Endodermal cell (in vitro differentiated cells): ENCODE measurements at regions not wholly inside any gene's neighbourhood (a gene's known extent, or its start where the extent isn't known, plus 50 kb on each side); places are given as distances from the start of the nearest gene placed in this dataset.

Experiments used
- DNase-seq: peaks from one replicate; pipeline ENCODE4 v3.0.0-alpha.2; 2017
- H3K27ac ChIP-seq: 2 replicates; pipeline ENCODE4 v1.5.1; 2013; ENCODE audit warnings: mild to moderate bottlenecking, low read depth, low read length, moderate library complexity
- H3K27me3 ChIP-seq: 2 replicates; pipeline ENCODE4 v1.6.1; 2013; ENCODE audit warnings: mild to moderate bottlenecking, low read length, moderate library complexity; ENCODE audit not compliant: insufficient read depth, control insufficient read depth, poor library complexity, severe bottlenecking
- H3K36me3 ChIP-seq: 2 replicates; pipeline ENCODE4 v1.7.0; 2013; ENCODE audit warnings: mild to moderate bottlenecking, low read length, moderate library complexity; ENCODE audit not compliant: control insufficient read depth, insufficient read depth
- H3K4me1 ChIP-seq: one replicate; pipeline ENCODE4 v1.7.0; 2013; ENCODE audit warnings: low read length; ENCODE audit not compliant: control insufficient read depth, insufficient read depth
- H3K4me3 ChIP-seq: 2 replicates; pipeline ENCODE4 v1.5.1; 2013; ENCODE audit warnings: mild to moderate bottlenecking, low read length, moderate library complexity
- H3K9ac ChIP-seq: 2 replicates; pipeline ENCODE4 v1.6.1; 2013; ENCODE audit warnings: mild to moderate bottlenecking, low read length, moderate library complexity; ENCODE audit not compliant: poor library complexity, severe bottlenecking; ENCODE audit errors: extremely low read depth
- H3K9me3 ChIP-seq: 2 replicates; pipeline ENCODE4 v1.6.1; 2013; ENCODE audit warnings: mild to moderate bottlenecking, low read length, moderate library complexity; ENCODE audit not compliant: control insufficient read depth
- H3K27ac Mint-ChIP-seq: 2 replicates; pipeline ENCODE4 v1.8.0; 2020; ENCODE audit warnings: mixed read lengths
- H3K27me3 Mint-ChIP-seq: 2 replicates; pipeline ENCODE4 v1.8.0; 2021; ENCODE audit warnings: mild to moderate bottlenecking, mixed read lengths; ENCODE audit not compliant: insufficient read depth
- H3K36me3 Mint-ChIP-seq: 2 replicates; pipeline ENCODE4 v1.8.0; 2020; ENCODE audit warnings: low read depth, mixed read lengths
- H3K4me1 Mint-ChIP-seq: 2 replicates; pipeline ENCODE4 v1.8.0; 2020; ENCODE audit warnings: mixed read lengths
- H3K4me3 Mint-ChIP-seq: 2 replicates; pipeline ENCODE4 v1.8.0; 2020; ENCODE audit warnings: mild to moderate bottlenecking, moderate library complexity, mixed read lengths
- H3K9me3 Mint-ChIP-seq: 2 replicates; pipeline ENCODE4 v1.8.0; 2020; ENCODE audit warnings: mild to moderate bottlenecking, mixed read lengths
- WGBS, 2 experiments: methylation state at CpG; one replicate each; pipeline versions ENCODE4 v1.1.5 to v1.1.7; 2013; ENCODE audit warnings: missing lambda C conversion rate in 2 of 2, mixed read lengths in 1 of 2; ENCODE audit not compliant: insufficient coverage in 1 of 2, insufficient read length in 1 of 2; 5-methylcytosine and 5-hydroxymethylcytosine counted together
- TF ChIP-seq, protein P1 (sequence below): fragments of 200-600 bp; sonication (generic); conservative IDR thresholded peaks from 2 replicates; pipeline ENCODE4 v1.5.0; 2021; ENCODE audit warnings: antibody characterized with exemption, mild to moderate bottlenecking

DNA sequence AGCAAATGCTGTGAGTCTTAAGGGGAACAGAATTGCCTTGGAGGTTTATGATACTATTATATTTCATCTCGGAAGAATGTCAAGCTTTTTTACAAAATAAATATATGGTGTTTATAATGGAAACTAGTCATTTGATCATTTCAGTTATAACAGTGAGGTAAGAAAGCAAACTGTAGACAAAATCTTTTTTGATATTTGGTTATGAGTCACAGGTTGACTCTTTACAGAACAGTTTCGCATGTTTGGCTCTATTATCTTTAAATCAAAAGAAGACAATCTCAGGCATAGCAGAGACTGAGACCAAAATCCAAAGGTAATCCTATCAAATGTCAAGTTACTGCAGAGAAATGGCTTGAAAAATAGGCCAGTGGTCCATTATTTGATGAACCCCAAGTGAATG is 490.9 kb upstream of the MDFIC2 start:
- TF ChIP-seq, protein P1, sequence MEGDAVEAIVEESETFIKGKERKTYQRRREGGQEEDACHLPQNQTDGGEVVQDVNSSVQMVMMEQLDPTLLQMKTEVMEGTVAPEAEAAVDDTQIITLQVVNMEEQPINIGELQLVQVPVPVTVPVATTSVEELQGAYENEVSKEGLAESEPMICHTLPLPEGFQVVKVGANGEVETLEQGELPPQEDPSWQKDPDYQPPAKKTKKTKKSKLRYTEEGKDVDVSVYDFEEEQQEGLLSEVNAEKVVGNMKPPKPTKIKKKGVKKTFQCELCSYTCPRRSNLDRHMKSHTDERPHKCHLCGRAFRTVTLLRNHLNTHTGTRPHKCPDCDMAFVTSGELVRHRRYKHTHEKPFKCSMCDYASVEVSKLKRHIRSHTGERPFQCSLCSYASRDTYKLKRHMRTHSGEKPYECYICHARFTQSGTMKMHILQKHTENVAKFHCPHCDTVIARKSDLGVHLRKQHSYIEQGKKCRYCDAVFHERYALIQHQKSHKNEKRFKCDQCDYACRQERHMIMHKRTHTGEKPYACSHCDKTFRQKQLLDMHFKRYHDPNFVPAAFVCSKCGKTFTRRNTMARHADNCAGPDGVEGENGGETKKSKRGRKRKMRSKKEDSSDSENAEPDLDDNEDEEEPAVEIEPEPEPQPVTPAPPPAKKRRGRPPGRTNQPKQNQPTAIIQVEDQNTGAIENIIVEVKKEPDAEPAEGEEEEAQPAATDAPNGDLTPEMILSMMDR, result no peak
- WGBS, 2 experiments, result 74% methylated on average over 2 of the region's 2 CpGs; no CpG with 5 or more reads in 1 of the 2 experiments
- Histone ChIP-seq H3K4me3 (no peak overlapping the region), H3K36me3 (no peaks in the 10 kb centered on the region), H3K9ac (no peak overlapping the region), H3K27me3 (no peaks in the 10 kb centered on the region), H3K4me1 (no peaks in the 10 kb centered on the region), H3K27ac (no peak overlapping the region), H3K9me3 (no peaks in the 10 kb centered on the region)
- Mint-ChIP-seq H3K4me3 (no peak overlapping the region), H3K27ac (no peak overlapping the region), H3K9me3 (no peaks in the 10 kb centered on the region), H3K4me1 (no peaks in the 10 kb centered on the region), H3K27me3 (no peaks in the 10 kb centered on the region), H3K36me3 (no peaks in the 10 kb centered on the region)
- DNase-seq, result no peak

DNA sequence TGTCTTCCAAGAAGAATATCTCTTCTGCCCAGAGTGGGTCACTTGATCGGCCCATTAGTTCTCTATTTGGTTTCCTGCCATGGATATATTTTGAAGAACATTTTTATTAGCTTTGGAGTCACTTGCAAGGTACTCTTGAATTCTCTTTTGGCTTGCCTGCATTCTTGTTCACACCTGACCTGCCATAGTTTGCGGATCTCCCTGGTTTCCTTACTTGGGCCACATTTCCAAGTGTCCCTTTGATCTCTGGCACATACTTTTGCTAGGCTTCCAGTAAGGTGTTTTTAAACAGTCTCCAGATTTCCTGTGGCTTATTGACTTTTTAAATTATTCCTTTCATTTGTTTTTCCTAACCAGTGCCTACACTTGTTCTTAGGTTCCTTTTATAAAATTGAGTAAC is 488.5 kb upstream of the MDFIC2 start:
- Mint-ChIP-seq H3K27me3 (no peaks in the 10 kb centered on the region), H3K4me1 (no peaks in the 10 kb centered on the region)
- WGBS, 2 experiments, result 91 to 100% methylated on average over 1 to 2 of the region's 2 CpGs

DNA sequence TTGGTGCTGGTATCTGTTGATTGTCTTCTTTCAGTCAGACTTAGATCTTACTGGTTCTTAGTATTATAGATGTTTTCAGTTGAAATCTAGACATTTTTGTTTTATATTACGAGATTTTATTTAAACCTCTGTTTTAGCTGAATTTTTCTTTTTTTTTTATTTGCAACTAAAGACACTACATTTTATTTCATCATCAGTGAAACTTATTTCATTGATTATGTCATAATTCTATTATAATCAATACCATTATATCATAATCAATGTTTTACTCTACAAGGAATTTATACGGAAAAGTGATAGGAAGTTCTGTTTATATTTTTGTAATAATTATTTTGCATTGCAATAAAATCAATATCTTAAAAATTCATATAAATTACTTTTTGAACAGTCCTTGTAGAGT is 477.4 kb upstream of the MDFIC2 start:
- 100% methylated on average over 1 of the region's 2 CpGs; no CpG with 5 or more reads in 1 of the 2 experiments for WGBS, 2 experiments
- no peak for DNase-seq
- Histone ChIP-seq H3K4me3 (no peak overlapping the region), H3K9ac (no peak overlapping the region), H3K36me3 (no peaks in the 10 kb centered on the region), H3K27ac (no peak overlapping the region), H3K4me1 (no peaks in the 10 kb centered on the region), H3K27me3 (no peaks in the 10 kb centered on the region), H3K9me3 (no peaks in the 10 kb centered on the region)
- no peak overlapping the region for H3K27ac Mint-ChIP-seq
- H3K4me1 Mint-ChIP-seq, result no peaks in the 10 kb centered on the region
- H3K27me3 Mint-ChIP-seq, result no peaks in the 10 kb centered on the region
- no peaks in the 10 kb centered on the region for H3K36me3 Mint-ChIP-seq
- H3K4me3 Mint-ChIP-seq, result no peak overlapping the region
- no peaks in the 10 kb centered on the region for H3K9me3 Mint-ChIP-seq
- TF ChIP-seq, protein P1, result no peak

More for the DNA sequence above, 488.5 kb upstream of the MDFIC2 start:
- Histone ChIP-seq H3K4me1 (no peaks in the 10 kb centered on the region), H3K27me3 (no peaks in the 10 kb centered on the region), H3K27ac (no peak overlapping the region), H3K9me3 (no peaks in the 10 kb centered on the region), H3K9ac (no peak overlapping the region), H3K36me3 (no peaks in the 10 kb centered on the region), H3K4me3 (no peak overlapping the region)
- Mint-ChIP-seq H3K27ac (no peak overlapping the region), H3K36me3 (no peaks in the 10 kb centered on the region), H3K4me3 (no peak overlapping the region), H3K9me3 (no peaks in the 10 kb centered on the region)
- TF ChIP-seq, protein P1, result no peak
- DNase-seq, result no peak
